Gastroesophageal sphincter (tissue), 3 donors: ENCODE measurements at regions not wholly inside any gene's neighbourhood (a gene's known extent, or its start where the extent isn't known, plus 50 kb on each side); places are given as distances from the start of the nearest gene placed in this dataset.

Source experiments
- EP300 ChIP-seq: sonication (generic); formaldehyde crosslinking; IDR thresholded peaks from one replicate; pipeline ENCODE4 v1.6.1; 2017; ENCODE audit warnings: antibody characterized with exemption, mild to moderate bottlenecking
- POLR2A ChIP-seq, 2 donors: fragments of 450-650 bp; IDR thresholded peaks; one replicate each; pipeline ENCODE4 v1.6.1; 2017; ENCODE audit warnings: antibody characterized with exemption in 2 of 2, mild to moderate bottlenecking in 2 of 2, moderate library complexity in 1 of 2
- POLR2AphosphoS5 ChIP-seq: sonication (generic); formaldehyde crosslinking; IDR thresholded peaks from one replicate; pipeline ENCODE4 v1.6.1; 2017; ENCODE audit warnings: antibody characterized with exemption
- TF ChIP-seq, protein P1 (sequence below), 4 experiments: fragments of 200-600 bp in 2 of 4; fragments of 450-650 bp in 2 of 4; sonication (generic) in 1 of 4; IDR thresholded peaks; one replicate each; pipeline ENCODE4 v1.5.1; 2017 to 2019; ENCODE audit warnings: antibody characterized with exemption in 4 of 4, mild to moderate bottlenecking in 2 of 4, moderate library complexity in 2 of 4

GRCh38 chr12:131437706-131438492 is 273.0 kb upstream of the SFSWAP start:
- TF ChIP-seq POLR2AphosphoS5 (no peak), POLR2A (IDR thresholded peaks at IDR 0.05) (no peak), EP300 (no peak)
- TF ChIP-seq, protein P1, sequence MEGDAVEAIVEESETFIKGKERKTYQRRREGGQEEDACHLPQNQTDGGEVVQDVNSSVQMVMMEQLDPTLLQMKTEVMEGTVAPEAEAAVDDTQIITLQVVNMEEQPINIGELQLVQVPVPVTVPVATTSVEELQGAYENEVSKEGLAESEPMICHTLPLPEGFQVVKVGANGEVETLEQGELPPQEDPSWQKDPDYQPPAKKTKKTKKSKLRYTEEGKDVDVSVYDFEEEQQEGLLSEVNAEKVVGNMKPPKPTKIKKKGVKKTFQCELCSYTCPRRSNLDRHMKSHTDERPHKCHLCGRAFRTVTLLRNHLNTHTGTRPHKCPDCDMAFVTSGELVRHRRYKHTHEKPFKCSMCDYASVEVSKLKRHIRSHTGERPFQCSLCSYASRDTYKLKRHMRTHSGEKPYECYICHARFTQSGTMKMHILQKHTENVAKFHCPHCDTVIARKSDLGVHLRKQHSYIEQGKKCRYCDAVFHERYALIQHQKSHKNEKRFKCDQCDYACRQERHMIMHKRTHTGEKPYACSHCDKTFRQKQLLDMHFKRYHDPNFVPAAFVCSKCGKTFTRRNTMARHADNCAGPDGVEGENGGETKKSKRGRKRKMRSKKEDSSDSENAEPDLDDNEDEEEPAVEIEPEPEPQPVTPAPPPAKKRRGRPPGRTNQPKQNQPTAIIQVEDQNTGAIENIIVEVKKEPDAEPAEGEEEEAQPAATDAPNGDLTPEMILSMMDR (IDR thresholded peaks at IDR 0.05) = no peak
